Endothelial cell of umbilical vein (primary cell): ENCODE measurements at regions not wholly inside any gene's neighbourhood (a gene's known extent, or its start where the extent isn't known, plus 50 kb on each side); places are given as distances from the start of the nearest gene placed in this dataset.

Experiments
- BruUV-seq: library from RNA; stranded (reverse); fragments of 400-500 nt; replicated peaks from 2 replicates; lab custom pipeline; 2021; lab: Mats Ljungman, UMichigan
- CTCF ChIA-PET: fragments of 300-600, 350-600 bp; sonication (Branson Sonifier 250); formaldehyde crosslinking; loops from one replicate; lab custom pipeline; 2021; ENCODE audit warnings: antibody characterized with exemption, inconsistent platforms; lab: Charles Lee
- POLR2A ChIA-PET: fragments of 300-600, 350-600 bp; sonication (Branson Sonifier 250); formaldehyde crosslinking; loops from one replicate; lab custom pipeline; 2021; ENCODE audit warnings: antibody characterized with exemption, inconsistent platforms; lab: Charles Lee
- DNase-seq: peaks from one replicate; pipeline ENCODE4 v3.0.0-alpha.2; 2011; ENCODE audit warnings: low read depth, low spot score
- FAIRE-seq: peaks from 2 replicates; lab custom pipeline; 2011; peaks lifted over from hg19 to GRCh38; lab: Jason Lieb, UNC
- H2AFZ ChIP-seq: 2 replicates; pipeline ENCODE4 v1.6.0; 2012; ENCODE audit warnings: low read depth, low read length, control low read depth, inconsistent platforms
- H3K27ac ChIP-seq: 2 replicates; pipeline ENCODE4 v1.5.1; 2011; ENCODE audit warnings: low read depth, mild to moderate bottlenecking, control low read depth, low read length, moderate library complexity; ENCODE audit not compliant: insufficient read depth
- H3K27me3 ChIP-seq, 2 experiments: 2 replicates each; pipeline versions ENCODE4 v1.6.0 to v1.6.1; 2011; ENCODE audit warnings: low read length in 2 of 2, mixed read lengths in 1 of 2; ENCODE audit not compliant: control insufficient read depth in 2 of 2, insufficient read depth in 2 of 2
- H3K36me3 ChIP-seq, 2 experiments: 2 replicates in 1 of 2; 3 replicates in 1 of 2; pipeline ENCODE4 v1.5.1; 2011; ENCODE audit warnings: low read length in 2 of 2, mild to moderate bottlenecking in 1 of 2, moderate library complexity in 1 of 2; ENCODE audit not compliant: control insufficient read depth in 2 of 2, insufficient read depth in 2 of 2; ENCODE audit errors: extremely low read depth in 1 of 2
- H3K4me1 ChIP-seq: 3 replicates; pipeline ENCODE4 v1.5.1; 2011; ENCODE audit warnings: mild to moderate bottlenecking, low read length; ENCODE audit not compliant: control insufficient read depth, insufficient read depth; ENCODE audit errors: extremely low read depth
- H3K4me2 ChIP-seq: 2 replicates; pipeline ENCODE4 v1.6.1; 2011; ENCODE audit warnings: low read length, control low read depth, mixed read lengths; ENCODE audit not compliant: insufficient read depth
- H3K4me3 ChIP-seq, 3 experiments: fragments of 200-600 bp in 1 of 3; sonication (generic), shearing (Covaris generic) in 1 of 3; replicated peaks in 1 of 3; 2 replicates each; pipeline ENCODE4 v1.5.1; 2011 to 2016; ENCODE audit warnings: control low read depth in 3 of 3, low read length in 3 of 3, mild to moderate bottlenecking in 2 of 3, inconsistent platforms in 1 of 3, low read depth in 1 of 3, moderate library complexity in 1 of 3; ENCODE audit not compliant: insufficient read depth in 1 of 3
- H3K79me2 ChIP-seq: 2 replicates; pipeline ENCODE4 v1.6.0; 2012; ENCODE audit warnings: low read length, inconsistent platforms; ENCODE audit not compliant: control insufficient read depth, insufficient read depth
- H3K9ac ChIP-seq: replicated peaks from 2 replicates; pipeline ENCODE3; 2011; ENCODE audit warnings: low read length, control low read depth; ENCODE audit not compliant: insufficient read depth; ENCODE audit errors: extremely low read depth
- H3K9me1 ChIP-seq: replicated peaks from 3 replicates; pipeline ENCODE4 v1.6.0; 2011; ENCODE audit warnings: mild to moderate bottlenecking, low read length; ENCODE audit not compliant: control insufficient read depth, insufficient read depth; ENCODE audit errors: extremely low read depth
- H3K9me3 ChIP-seq: replicated peaks from 2 replicates; pipeline ENCODE4 v1.5.1; 2012; ENCODE audit warnings: low read length, inconsistent platforms; ENCODE audit not compliant: control insufficient read depth, insufficient read depth
- H4K20me1 ChIP-seq: replicated peaks from 2 replicates; pipeline ENCODE3; 2011; ENCODE audit warnings: mild to moderate bottlenecking, low read length; ENCODE audit not compliant: control insufficient read depth, insufficient read depth; ENCODE audit errors: extremely low read depth
- CTCF ChIP-seq, 2 donors: IDR thresholded peaks; 1 replicate in 1 of 2; 2 replicates in 1 of 2; pipeline ENCODE4 v1.5.1; 2011; ENCODE audit warnings: low read length in 2 of 2, mild to moderate bottlenecking in 2 of 2, moderate library complexity in 2 of 2, control low read depth in 1 of 2, inconsistent platforms in 1 of 2, low read depth in 1 of 2; ENCODE audit not compliant: insufficient read depth in 1 of 2; ENCODE audit errors: extremely low read depth in 1 of 2
- EZH2 ChIP-seq: IDR thresholded peaks from 2 replicates; pipeline ENCODE4 v1.6.1; 2012; ENCODE audit warnings: borderline replicate concordance, low read depth, mild to moderate bottlenecking, moderate library complexity, low read length, inconsistent platforms; ENCODE audit not compliant: severe bottlenecking
- FOS ChIP-seq: IDR thresholded peaks from 2 replicates; pipeline ENCODE4 v1.6.1; 2011; ENCODE audit warnings: mild to moderate bottlenecking, low read length, moderate library complexity, borderline replicate concordance; ENCODE audit not compliant: insufficient read depth
- GATA2 ChIP-seq: IDR thresholded peaks from 2 replicates; pipeline ENCODE4 v1.7.0; 2011; ENCODE audit warnings: low read depth, mild to moderate bottlenecking, moderate library complexity, mixed read lengths, low read length; ENCODE audit not compliant: insufficient read length, insufficient read depth
- JUN ChIP-seq: IDR thresholded peaks from 2 replicates; pipeline ENCODE4 v1.6.1; 2011; ENCODE audit warnings: borderline replicate concordance, low read depth; ENCODE audit not compliant: insufficient read length, insufficient read depth
- MAX ChIP-seq: IDR thresholded peaks from 2 replicates; pipeline ENCODE4 v1.6.1; 2011; ENCODE audit not compliant: insufficient read depth, insufficient read length
- MYC ChIP-seq: IDR thresholded peaks from one replicate; pipeline ENCODE4 v1.6.1; 2011; ENCODE audit warnings: mild to moderate bottlenecking, low read depth, low read length
- POLR2A ChIP-seq: IDR thresholded peaks from 2 replicates; pipeline ENCODE4 v1.6.1; 2012; ENCODE audit warnings: low read depth, mild to moderate bottlenecking, control low read depth, low read length
- POLR2AphosphoS5 ChIP-seq: IDR thresholded peaks from 2 replicates; pipeline ENCODE4 v1.6.1; 2012; ENCODE audit warnings: low read depth, mild to moderate bottlenecking, control low read depth, low read length, moderate library complexity; ENCODE audit not compliant: insufficient read depth
- dilution Hi-C: fragments of 300-500 bp; cut with MboI; formaldehyde crosslinking; loops from one replicate; pipeline ENCODE4 v1.15.0; 2019; ENCODE audit warnings: low sequenced_read_pairs; ENCODE audit not compliant: extremely low pct_ligation_motif_present
- intact Hi-C: fragments of 100-400 bp; cut with micrococcal nuclease; formaldehyde crosslinking; loops from one replicate; pipeline ENCODE4 v1.10.0; 2022

GRCh38 chr16:27700304-27700995 lies 150.5 kb downstream of the KATNIP start:
- ChIA-PET CTCF (no interaction called here), POLR2A (no interaction called here)
- no peaks in the 10 kb centered on the region for H3K9me3 ChIP-seq
- H4K20me1 ChIP-seq = no peaks in the 10 kb centered on the region
- H3K79me2 ChIP-seq = no peaks in the 10 kb centered on the region
- TF ChIP-seq POLR2AphosphoS5 (no peak), CTCF (IDR thresholded peaks at IDR 0.05; ENCODE audit: extremely low read depth in 1 of 2, insufficient read depth in 1 of 2, low read depth in 1 of 2, low read length in 2 of 2) (no peak), EZH2 (no peak), GATA2 (no peak), MYC (no peak), JUN (no peak), FOS (no peak), POLR2A (no peak), MAX (no peak)
- dilution Hi-C loops (no loop called here), intact Hi-C loops (loop anchor here (5.0 kb wide), 1 partner anchor 57 kb away; no protein-coding TSS in a partner anchor)
- H3K9ac ChIP-seq = no peak overlapping the region
- no peak overlapping the region for H3K27ac ChIP-seq
- no peak overlapping the region for H3K4me3 ChIP-seq
- DNase-seq (no peak), FAIRE-seq (no peak)
- H3K27me3 ChIP-seq = no peaks in the 10 kb centered on the region
- no peak overlapping the region for H3K4me2 ChIP-seq
- no peak overlapping the region for H2AFZ ChIP-seq
- H3K4me1 ChIP-seq = peaks cover 31% of the 10 kb centered on the region
- H3K9me1 ChIP-seq = no peaks in the 10 kb centered on the region
- BruUV-seq = no TSS peak
- H3K36me3 ChIP-seq = peaks cover 0 to 3% of the 10 kb centered on the region in 2 experiments
